ENCODE measurements at regions not wholly inside any gene's neighbourhood (a gene's known extent, or its start where the extent isn't known, plus 50 kb on each side); places are given as distances from the start of the nearest gene placed in this dataset.

DNA sequence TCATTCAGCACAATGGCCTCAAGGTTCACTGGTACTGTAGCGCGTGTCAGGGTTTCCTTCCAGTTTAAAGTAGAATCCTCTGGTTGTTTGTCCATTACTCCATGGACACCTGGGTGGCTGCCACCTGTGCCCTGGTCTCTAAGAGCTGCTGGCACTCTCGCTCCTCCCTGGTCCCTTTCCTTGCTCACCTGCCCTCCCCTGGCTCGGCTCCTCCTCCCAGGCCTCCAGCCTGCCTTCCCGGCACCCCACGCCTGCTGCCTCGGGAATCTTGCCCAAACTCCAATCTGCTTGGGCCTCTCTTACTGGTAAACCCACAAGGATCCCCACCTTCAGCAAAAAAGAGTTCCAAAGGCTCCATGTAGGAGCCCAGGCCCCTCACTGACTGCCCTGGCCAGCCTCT, 154.4 kb upstream of the DIO3 start:
- TF ChIP-seq, protein P1, sequence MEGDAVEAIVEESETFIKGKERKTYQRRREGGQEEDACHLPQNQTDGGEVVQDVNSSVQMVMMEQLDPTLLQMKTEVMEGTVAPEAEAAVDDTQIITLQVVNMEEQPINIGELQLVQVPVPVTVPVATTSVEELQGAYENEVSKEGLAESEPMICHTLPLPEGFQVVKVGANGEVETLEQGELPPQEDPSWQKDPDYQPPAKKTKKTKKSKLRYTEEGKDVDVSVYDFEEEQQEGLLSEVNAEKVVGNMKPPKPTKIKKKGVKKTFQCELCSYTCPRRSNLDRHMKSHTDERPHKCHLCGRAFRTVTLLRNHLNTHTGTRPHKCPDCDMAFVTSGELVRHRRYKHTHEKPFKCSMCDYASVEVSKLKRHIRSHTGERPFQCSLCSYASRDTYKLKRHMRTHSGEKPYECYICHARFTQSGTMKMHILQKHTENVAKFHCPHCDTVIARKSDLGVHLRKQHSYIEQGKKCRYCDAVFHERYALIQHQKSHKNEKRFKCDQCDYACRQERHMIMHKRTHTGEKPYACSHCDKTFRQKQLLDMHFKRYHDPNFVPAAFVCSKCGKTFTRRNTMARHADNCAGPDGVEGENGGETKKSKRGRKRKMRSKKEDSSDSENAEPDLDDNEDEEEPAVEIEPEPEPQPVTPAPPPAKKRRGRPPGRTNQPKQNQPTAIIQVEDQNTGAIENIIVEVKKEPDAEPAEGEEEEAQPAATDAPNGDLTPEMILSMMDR (IDR thresholded peaks at IDR 0.05; ENCODE audit: poor library complexity, severe bottlenecking): no peak
- no peak for TF ChIP-seq EZH2 (IDR thresholded peaks at IDR 0.05; ENCODE audit: borderline replicate concordance, insufficient read depth, low read length, poor library complexity, severe bottlenecking)
- TF ChIP-seq SMC3 (conservative IDR thresholded peaks at IDR 0.05; ENCODE audit: poor library complexity): no peak
- no peak for TF ChIP-seq EP300 (conservative IDR thresholded peaks at IDR 0.05; ENCODE audit: poor library complexity, severe bottlenecking)
- TF ChIP-seq MXI1 (conservative IDR thresholded peaks at IDR 0.05; ENCODE audit: poor library complexity, severe bottlenecking): no peak
- TF ChIP-seq TAF1 (IDR thresholded peaks at IDR 0.05; ENCODE audit: low read depth): no peak
- no peak for TF ChIP-seq POLR2AphosphoS5 (IDR thresholded peaks at IDR 0.05)

Data from neural cell (in vitro differentiated cells).